ENCODE measurements at regions not wholly inside any gene's neighbourhood (a gene's known extent, or its start where the extent isn't known, plus 50 kb on each side); places are given as distances from the start of the nearest gene placed in this dataset.

GRCh38 chr4:8788174-8788573 is 83.5 kb downstream of the HMX1 start:
- no peak for TF ChIP-seq CTCF (IDR thresholded peaks at IDR 0.05; ENCODE audit: low read depth, low read length)
- no peak overlapping the region for H3K4me3 ChIP-seq (ENCODE audit: low read depth, low read length)

- H3K4me3 ChIP-seq (ENCODE audit: low read depth, low read length) = no peak overlapping the region
- TF ChIP-seq CTCF (IDR thresholded peaks at IDR 0.05; ENCODE audit: low read depth, low read length) = no peak
Observed at GRCh38 chr4:8786166-8786565, 85.5 kb downstream of the HMX1 start.

GRCh38 chr4:8785656-8786142 is 85.9 kb downstream of the HMX1 start:
- no peak for TF ChIP-seq CTCF (IDR thresholded peaks at IDR 0.05; ENCODE audit: low read depth, low read length)
- H3K4me3 ChIP-seq (ENCODE audit: low read depth, low read length) = no peak overlapping the region

GRCh38 chr4:8783736-8784135 is 87.9 kb downstream of the HMX1 start:
- H3K4me3 ChIP-seq (ENCODE audit: low read depth, low read length) = no peak overlapping the region
- TF ChIP-seq CTCF (IDR thresholded peaks at IDR 0.05; ENCODE audit: low read depth, low read length) = no peak

GRCh38 chr4:8782135-8782534 is 89.5 kb downstream of the HMX1 start:
- TF ChIP-seq CTCF (IDR thresholded peaks at IDR 0.05; ENCODE audit: low read depth, low read length) = no peak
- no peak overlapping the region for H3K4me3 ChIP-seq (ENCODE audit: low read depth, low read length)

GRCh38 chr4:8781641-8782040 is 90.0 kb downstream of the HMX1 start:
- no peak for TF ChIP-seq CTCF (IDR thresholded peaks at IDR 0.05; ENCODE audit: low read depth, low read length)
- no peak overlapping the region for H3K4me3 ChIP-seq (ENCODE audit: low read depth, low read length)

- H3K4me3 ChIP-seq (ENCODE audit: low read depth, low read length) = no peak overlapping the region
- no peak for TF ChIP-seq CTCF (IDR thresholded peaks at IDR 0.05; ENCODE audit: low read depth, low read length)
Observed at GRCh38 chr4:8780596-8781368, 90.9 kb downstream of the HMX1 start.

Measured in WI38 (cell line).